GM21576 (cell line): ENCODE measurements at regions not wholly inside any gene's neighbourhood (a gene's known extent, or its start where the extent isn't known, plus 50 kb on each side); places are given as distances from the start of the nearest gene placed in this dataset.

Experiments
- ATAC-seq: cut with Tn5 transposase; IDR thresholded peaks from one replicate; pipeline ENCODE4 v1.9.1; 2021; ENCODE audit warnings: mild to moderate bottlenecking, moderate library complexity; ENCODE audit not compliant: unreplicated experiment

GRCh38 chr9:16193066-16193465 lies 640.2 kb downstream of the CCDC171 start:
- no peak for ATAC-seq

- no peak for ATAC-seq
These were observed 643.4 kb downstream of the CCDC171 start for GRCh38 chr9:16196206-16196605.

GRCh38 chr9:16197578-16198370 lies 644.9 kb downstream of the CCDC171 start:
- ATAC-seq, result no peak

- no peak for ATAC-seq
These were observed 646.2 kb downstream of the CCDC171 start for GRCh38 chr9:16198996-16199395.

- no peak for ATAC-seq
These were observed 649.4 kb downstream of the CCDC171 start for GRCh38 chr9:16202221-16202620.

- ATAC-seq, result no peak
These were observed 650.3 kb downstream of the CCDC171 start for GRCh38 chr9:16202914-16203728.

GRCh38 chr9:16203729-16204573 lies 651.1 kb downstream of the CCDC171 start:
- no peak for ATAC-seq

- no peak for ATAC-seq
These were observed 652.6 kb downstream of the CCDC171 start for GRCh38 chr9:16205455-16205854.

- no peak for ATAC-seq
These were observed 653.7 kb downstream of the CCDC171 start for GRCh38 chr9:16206518-16206917.

GRCh38 chr9:16207161-16207560 lies 654.3 kb downstream of the CCDC171 start:
- no peak for ATAC-seq

GRCh38 chr9:16210440-16210839 lies 657.6 kb downstream of the CCDC171 start:
- no peak for ATAC-seq

- ATAC-seq, result no peak
These were observed 658.5 kb downstream of the BNC2 start for GRCh38 chr9:16211946-16212345.

- no peak for ATAC-seq
These were observed 656.5 kb downstream of the BNC2 start for GRCh38 chr9:16213781-16214515.

- no peak for ATAC-seq
These were observed 655.7 kb downstream of the BNC2 start for GRCh38 chr9:16214677-16215352.

- no peak for ATAC-seq
These were observed 655.2 kb downstream of the BNC2 start for GRCh38 chr9:16215353-16215680.

GRCh38 chr9:16217943-16218701 lies 652.3 kb downstream of the BNC2 start:
- no peak for ATAC-seq

GRCh38 chr9:16221366-16221765 lies 649.1 kb downstream of the BNC2 start:
- no peak for ATAC-seq

- no peak for ATAC-seq
These were observed 648.5 kb downstream of the BNC2 start for GRCh38 chr9:16221822-16222547.
